HepG2 (cell line): ENCODE measurements at regions not wholly inside any gene's neighbourhood (a gene's known extent, or its start where the extent isn't known, plus 50 kb on each side); places are given as distances from the start of the nearest gene placed in this dataset.

Experiments used
- ATAC-seq: fragments of 200-7000 bp; cut with Tn5 transposase; 3 replicates; pipeline ENCODE4 v1.9.1; 2020; ENCODE audit warnings: mild to moderate bottlenecking, moderate library complexity
- BruUV-seq: library from RNA; stranded (reverse); fragments of 400-500 nt; replicated peaks from 2 replicates; lab custom pipeline; 2021; lab: Mats Ljungman, UMichigan
- CTCF ChIA-PET: fragments of 300-600 bp; formaldehyde crosslinking; extraction: SDS; loops from one replicate; lab custom pipeline; 2021; ENCODE audit warnings: low total read pairs, inconsistent platforms, low intra/inter-chr PET ratio; lab: Yijun Ruan, JAX
- POLR2A ChIA-PET: fragments of 350-600 bp; sonication (Branson Sonifier 250); formaldehyde crosslinking; loops from one replicate; lab custom pipeline; 2020; ENCODE audit warnings: antibody characterized with exemption, inconsistent platforms; lab: Yijun Ruan, JAX
- DNase-seq: peaks from one replicate; pipeline ENCODE4 v3.0.0-alpha.2; 2015; ENCODE audit warnings: low spot score
- FAIRE-seq: peaks from 3 replicates; lab custom pipeline; 2011; peaks lifted over from hg19 to GRCh38; lab: Jason Lieb, UNC
- H2AFZ ChIP-seq: one replicate; pipeline ENCODE4 v1.6.1; 2011; ENCODE audit warnings: low read length, inconsistent platforms
- H3K27ac ChIP-seq: fragments of 300-600 bp; 3 replicates; pipeline ENCODE4 v1.8.0; 2011; ENCODE audit warnings: mixed run types, mild to moderate bottlenecking, mixed read lengths, low read length, inconsistent platforms; ENCODE audit not compliant: insufficient read depth; ENCODE audit errors: extremely low read length
- H3K27me3 ChIP-seq, 2 experiments: fragments of 200-600 bp in 1 of 2; 2 replicates in 1 of 2; 3 replicates in 1 of 2; pipeline versions ENCODE4 v1.6.0 to v1.8.0; 2011; ENCODE audit warnings: low read length in 2 of 2, mild to moderate bottlenecking in 2 of 2, moderate library complexity in 2 of 2, inconsistent platforms in 1 of 2; ENCODE audit not compliant: insufficient read depth in 2 of 2, control insufficient read depth in 1 of 2
- H3K36me3 ChIP-seq, 2 experiments: fragments of 200-600 bp in 1 of 2; replicated peaks in 1 of 2; 2 replicates in 1 of 2; 3 replicates in 1 of 2; pipeline versions ENCODE4 v1.5.1 to v1.8.0; 2011; ENCODE audit warnings: low read length in 2 of 2, inconsistent platforms in 1 of 2; ENCODE audit not compliant: insufficient read depth in 2 of 2, control insufficient read depth in 1 of 2
- H3K4me1 ChIP-seq: 2 replicates; pipeline ENCODE4 v1.5.1; 2012; ENCODE audit warnings: low read length, inconsistent platforms; ENCODE audit not compliant: insufficient read depth
- H3K4me2 ChIP-seq: 2 replicates; pipeline ENCODE4 v1.6.0; 2011; ENCODE audit warnings: low read depth, low read length, inconsistent platforms
- H3K4me3 ChIP-seq, 3 experiments: fragments of 200-600 bp in 1 of 3; sonication (generic), shearing (Covaris generic) in 1 of 3; replicated peaks in 1 of 3; 2 replicates each; pipeline ENCODE4 v1.5.1; 2011 to 2016; ENCODE audit warnings: low read length in 3 of 3, inconsistent platforms in 2 of 3, low read depth in 2 of 3, mild to moderate bottlenecking in 2 of 3, control low read depth in 1 of 3, mixed read lengths in 1 of 3; ENCODE audit not compliant: insufficient read depth in 1 of 3
- H3K79me2 ChIP-seq: one replicate; pipeline ENCODE4 v1.6.1; 2011; ENCODE audit warnings: low read length, inconsistent platforms; ENCODE audit not compliant: insufficient read depth
- H3K9ac ChIP-seq: 2 replicates; pipeline ENCODE4 v1.6.0; 2011; ENCODE audit warnings: mild to moderate bottlenecking, low read depth, low read length, inconsistent platforms; ENCODE audit not compliant: insufficient read depth
- H3K9me3 ChIP-seq: 2 replicates; pipeline ENCODE4 v1.5.1; 2012; ENCODE audit warnings: mild to moderate bottlenecking, low read length
- H4K20me1 ChIP-seq: 2 replicates; pipeline ENCODE4 v1.6.0; 2011; ENCODE audit warnings: inconsistent platforms, mild to moderate bottlenecking, low read length, moderate library complexity; ENCODE audit not compliant: insufficient read depth
- ARNT2 ChIP-seq: sonication (generic); formaldehyde crosslinking; IDR thresholded peaks from 2 replicates; pipeline ENCODE4 v1.8.0; 2022; ENCODE audit warnings: mild to moderate bottlenecking, low read depth, missing genetic modification reagents, moderate library complexity
- BCL3 ChIP-seq: sonication (generic); formaldehyde crosslinking; IDR thresholded peaks from 2 replicates; pipeline ENCODE4 v1.5.1; 2020; ENCODE audit warnings: mild to moderate bottlenecking, missing genetic modification reagents, moderate library complexity
- CREM ChIP-seq, 2 experiments: sonication (generic) in 1 of 2; formaldehyde crosslinking in 1 of 2; IDR thresholded peaks; 2 replicates each; pipeline versions ENCODE4 v1.4.0 to v1.6.1; 2016 to 2020; ENCODE audit warnings: antibody characterized with exemption in 1 of 2, mild to moderate bottlenecking in 1 of 2, missing genetic modification reagents in 1 of 2
- DBP ChIP-seq: sonication (generic); formaldehyde crosslinking; IDR thresholded peaks from 2 replicates; pipeline ENCODE4 v1.4.0; 2020; ENCODE audit warnings: missing genetic modification reagents; ENCODE audit errors: not compliant biosample characterization
- ERF ChIP-seq: IDR thresholded peaks from 2 replicates; pipeline ENCODE4 v1.6.1; 2018; ENCODE audit warnings: missing biosample characterization, missing genetic modification reagents
- ZNF235 ChIP-seq: sonication (generic); formaldehyde crosslinking; IDR thresholded peaks from 2 replicates; pipeline ENCODE4 v1.8.1; 2023; ENCODE audit warnings: mild to moderate bottlenecking, missing genetic modification reagents, borderline replicate concordance
- ZSCAN20 ChIP-seq: sonication (generic); formaldehyde crosslinking; IDR thresholded peaks from 2 replicates; pipeline ENCODE4 v1.4.0; 2020; ENCODE audit warnings: missing genetic modification reagents, mild to moderate bottlenecking, borderline replicate concordance
- WGBS: methylation state at CpG from one replicate; pipeline ENCODE4 v1.1.6; 2017; ENCODE audit warnings: low lambda C conversion rate; 5-methylcytosine and 5-hydroxymethylcytosine counted together
- in situ Hi-C: cut with HindIII; loops from 2 replicates; pipeline ENCODE4 v1.10.0; 2017; ENCODE audit warnings: low pct_unique_long_range_greater_than_20kb; ENCODE audit not compliant: extremely low pct_ligation_motif_present
- intact Hi-C: fragments of 100-400 bp; cut with micrococcal nuclease; formaldehyde crosslinking; loops from one replicate; pipeline ENCODE4 v1.10.0; 2022; ENCODE audit not compliant: unreplicated experiment

- Histone ChIP-seq H3K79me2 (no peaks in the 10 kb centered on the region), H3K9ac (no peak overlapping the region), H3K9me3 (peaks cover 43% of the 10 kb centered on the region), H3K27ac (no peak overlapping the region), H3K4me2 (no peak overlapping the region), H3K36me3 (no peaks in the 10 kb centered on the region), H3K4me1 (no peaks in the 10 kb centered on the region), H3K27me3 (no peaks in the 10 kb centered on the region), H3K4me3 (no peak overlapping the region), H4K20me1 (no peaks in the 10 kb centered on the region), H2AFZ (no peak overlapping the region)
- CTCF ChIA-PET, result no interaction called here
- in situ Hi-C loops, result no loop called here
- FAIRE-seq, result no peak
- no peak for TF ChIP-seq ZSCAN20
- TF ChIP-seq ARNT2 (CRISPR knock-in tag), result no peak
- TF ChIP-seq DBP (CRISPR knock-in tag), result no peak
- no peak for TF ChIP-seq ERF (CRISPR knock-in tag)
- TF ChIP-seq ZNF235 (CRISPR knock-in tag), result no peak
- no peak for TF ChIP-seq BCL3
- no TSS peak for BruUV-seq
- POLR2A ChIA-PET, result no interaction called here
- intact Hi-C loops, result no loop called here
- no peak for ATAC-seq
- 84% methylated on average over 1 of the region's 1 CpG for WGBS
- no peak for DNase-seq
These were observed 1186.1 kb downstream of the SLITRK5 start for GRCh38 chr13:88857256-88857655.

GRCh38 chr13:88862095-88862620, 1191.0 kb downstream of the SLITRK5 start:
- BruUV-seq, result no TSS peak
- no peaks in the 10 kb centered on the region for H4K20me1 ChIP-seq
- no peaks in the 10 kb centered on the region for H3K27me3 ChIP-seq
- no peaks in the 10 kb centered on the region for H3K36me3 ChIP-seq
- DNase-seq (no peak), ATAC-seq (no peak), FAIRE-seq (no peak)
- ChIA-PET POLR2A (no interaction called here), CTCF (no interaction called here)
- no peak for TF ChIP-seq CREM (IDR thresholded peaks at IDR 0.05)
- TF ChIP-seq CREM (CRISPR knock-in tag; IDR thresholded peaks at IDR 0.05), result no peak
- in situ Hi-C loops (no loop called here), intact Hi-C loops (no loop called here)
- no peaks in the 10 kb centered on the region for H3K79me2 ChIP-seq
- H2AFZ ChIP-seq, result no peak overlapping the region
- H3K27ac ChIP-seq, result no peak overlapping the region
- H3K4me3 ChIP-seq, result no peak overlapping the region
- no peak overlapping the region for H3K9ac ChIP-seq
- peaks cover 23% of the 10 kb centered on the region for H3K9me3 ChIP-seq
- WGBS, result 0% methylated on average over 2 of the region's 2 CpGs
- H3K4me2 ChIP-seq, result no peak overlapping the region
- H3K4me1 ChIP-seq, result no peaks in the 10 kb centered on the region
